Pancreas (tissue), 10 donors: ENCODE measurements at regions not wholly inside any gene's neighbourhood (a gene's known extent, or its start where the extent isn't known, plus 50 kb on each side); places are given as distances from the start of the nearest gene placed in this dataset.

Experiments used
- ATAC-seq, 4 donors: fragments of 200-7000 bp; cut with Tn5 transposase; one replicate each; pipeline versions ENCODE4 v1.8.0 to v1.9.1; 2020; ENCODE audit warnings: mild to moderate bottlenecking in 4 of 4, moderate library complexity in 4 of 4
- DNase-seq, 6 donors: peaks; one replicate each; pipeline ENCODE4 v3.0.0-alpha.2; 2020
- FAIRE-seq: peaks from 2 replicates; lab custom pipeline; 2012; peaks lifted over from hg19 to GRCh38; lab: Jason Lieb, UNC
- H3K27ac ChIP-seq, 4 donors: fragments of 200-600 bp; sonication (generic); 1 replicate in 3 of 4; 2 replicates in 1 of 4; pipeline versions ENCODE4 v1.5.0 to v1.8.0; 2020
- H3K27me3 ChIP-seq, 4 donors: fragments of 200-600 bp; one replicate each; pipeline ENCODE4 v1.8.0; 2021
- H3K36me3 ChIP-seq, 3 donors: fragments of 200-600 bp; sonication (generic) in 1 of 3; one replicate each; pipeline versions ENCODE4 v1.5.0 to v1.8.0; 2020 to 2021
- H3K4me1 ChIP-seq, 3 donors: fragments of 200-600 bp; one replicate each; pipeline ENCODE4 v1.8.0; 2021
- H3K4me3 ChIP-seq, 4 donors: fragments of 200-600 bp; sonication (generic) in 2 of 4; one replicate each; pipeline versions ENCODE4 v1.5.0 to v1.8.0; 2020 to 2021
- H3K9me3 ChIP-seq, 4 donors: fragments of 200-600 bp; one replicate each; pipeline ENCODE4 v1.8.0; 2021
- WGBS, 2 donors: extraction: QIAGEN DNeasy Blood & Tissue Kit; methylation state at CpG; one replicate each; pipeline ENCODE4 v1.1.7; 2013; 5-methylcytosine and 5-hydroxymethylcytosine counted together
- intact Hi-C, 3 donors: fragments of 100-400 bp; cut with DNase I; formaldehyde crosslinking; loops; one replicate each; pipeline versions ENCODE4 v1.11.1 to v1.14.2; 2022
- TF ChIP-seq, protein P1 (sequence below), 4 donors: fragments of 200-600 bp; sonication (generic) in 3 of 4; IDR thresholded peaks; one replicate each; pipeline versions ENCODE4 v1.5.0 to v1.8.0; 2021; ENCODE audit warnings: antibody characterized with exemption in 4 of 4
- donor health status: healthy with polysubstance abuse.
- donor health status: DM: no; HTN: no; CAD: no; lungs with moderate emphysema.
- donor health status: DM: no; HTN: no; CAD: no.
- donor health status: control.
- donor health status: control.
- donor health status: Bipolar disorder and iron deficiency.
- donor health status: DM: yes; HTN: yes; CAD: no.
- donor health status: DM: no; HTN: no; CAD: no.
- donor health status: DM: no; HTN: no; CAD: no.
- donor health status: DM: yes; HTN: yes; CAD: no.

DNA sequence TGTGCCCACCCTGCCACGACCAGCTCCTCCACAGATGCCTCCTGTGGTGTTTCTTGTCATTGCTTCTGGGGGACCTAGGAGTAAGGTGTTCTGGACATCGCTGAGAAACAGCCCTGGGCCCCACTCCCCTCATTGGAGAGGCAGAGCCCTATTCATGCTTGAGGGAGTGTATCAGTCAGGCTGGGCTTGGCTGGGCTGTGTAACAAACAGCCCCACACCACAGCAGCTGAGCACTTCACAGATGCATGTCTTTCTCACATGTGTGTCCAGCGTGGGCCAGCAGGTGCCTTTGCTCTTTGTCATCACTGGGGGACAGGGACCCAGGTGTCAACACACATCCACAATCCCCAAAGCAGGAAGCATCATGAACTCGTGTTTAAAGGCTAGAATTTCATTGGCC is 65.1 kb upstream of the FBRSL1 start:
- H3K36me3 ChIP-seq: no peaks in the 10 kb centered on the region
- intact Hi-C loops: no loop called here
- H3K9me3 ChIP-seq: no peaks in the 10 kb centered on the region
- TF ChIP-seq, protein P1, sequence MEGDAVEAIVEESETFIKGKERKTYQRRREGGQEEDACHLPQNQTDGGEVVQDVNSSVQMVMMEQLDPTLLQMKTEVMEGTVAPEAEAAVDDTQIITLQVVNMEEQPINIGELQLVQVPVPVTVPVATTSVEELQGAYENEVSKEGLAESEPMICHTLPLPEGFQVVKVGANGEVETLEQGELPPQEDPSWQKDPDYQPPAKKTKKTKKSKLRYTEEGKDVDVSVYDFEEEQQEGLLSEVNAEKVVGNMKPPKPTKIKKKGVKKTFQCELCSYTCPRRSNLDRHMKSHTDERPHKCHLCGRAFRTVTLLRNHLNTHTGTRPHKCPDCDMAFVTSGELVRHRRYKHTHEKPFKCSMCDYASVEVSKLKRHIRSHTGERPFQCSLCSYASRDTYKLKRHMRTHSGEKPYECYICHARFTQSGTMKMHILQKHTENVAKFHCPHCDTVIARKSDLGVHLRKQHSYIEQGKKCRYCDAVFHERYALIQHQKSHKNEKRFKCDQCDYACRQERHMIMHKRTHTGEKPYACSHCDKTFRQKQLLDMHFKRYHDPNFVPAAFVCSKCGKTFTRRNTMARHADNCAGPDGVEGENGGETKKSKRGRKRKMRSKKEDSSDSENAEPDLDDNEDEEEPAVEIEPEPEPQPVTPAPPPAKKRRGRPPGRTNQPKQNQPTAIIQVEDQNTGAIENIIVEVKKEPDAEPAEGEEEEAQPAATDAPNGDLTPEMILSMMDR (IDR thresholded peaks at IDR 0.05): no peak
- H3K4me1 ChIP-seq: peaks cover 7 to 19% (median 9%) of the 10 kb centered on the region in 3 donors
- H3K27me3 ChIP-seq: no peaks in the 10 kb centered on the region
- H3K27ac ChIP-seq: no peak overlapping the region
- 91 to 92% methylated on average over 4 of the region's 4 CpGs for WGBS, 2 donors
- ATAC-seq (no peak), FAIRE-seq (no peak), DNase-seq (no peak)
- no peak overlapping the region for H3K4me3 ChIP-seq

DNA sequence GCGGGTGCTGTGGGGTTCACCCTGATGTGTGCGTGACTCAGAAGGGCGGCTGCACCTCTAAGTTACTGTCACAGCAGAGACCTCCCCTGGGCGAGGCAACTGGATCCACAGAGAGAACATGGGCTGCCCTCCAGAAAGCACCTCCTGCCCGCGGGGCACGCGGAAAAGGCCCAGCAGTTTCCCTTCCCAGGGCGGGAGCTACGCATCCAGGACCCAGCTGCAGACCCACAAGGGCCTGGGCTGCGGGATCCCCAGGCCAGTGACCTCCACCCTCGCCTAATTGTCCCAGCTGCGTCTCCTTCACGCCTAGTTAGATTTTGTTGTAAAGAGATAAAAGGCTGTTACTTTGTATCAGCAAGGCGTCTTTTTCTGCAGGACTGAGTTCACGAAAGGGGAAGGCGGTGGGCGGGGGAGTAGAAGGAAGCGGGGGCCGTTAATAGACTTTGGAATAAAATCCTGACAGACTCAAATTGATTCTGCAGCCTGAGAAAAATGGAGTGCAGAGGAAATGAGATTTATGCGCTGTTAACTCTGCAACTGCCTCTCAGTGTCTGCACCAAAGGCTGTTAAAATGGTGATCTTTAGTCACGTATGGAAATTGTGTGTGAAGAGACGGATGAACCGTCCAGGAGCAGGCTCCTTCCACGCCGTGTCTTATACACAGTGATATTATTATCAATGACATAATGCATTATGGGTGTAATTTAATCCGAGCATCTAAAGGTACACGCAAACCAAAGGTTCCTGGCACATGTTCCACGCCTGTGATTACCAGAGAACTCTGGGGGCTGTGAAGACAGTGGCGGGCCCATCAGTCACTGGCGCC is 65.9 kb upstream of the FBRSL1 start:
- Histone ChIP-seq H3K4me1 (peaks cover 4 to 13% (median 7%) of the 10 kb centered on the region in 3 donors), H3K27ac (no peak overlapping the region), H3K9me3 (no peaks in the 10 kb centered on the region), H3K27me3 (no peaks in the 10 kb centered on the region), H3K4me3 (no peak overlapping the region), H3K36me3 (no peaks in the 10 kb centered on the region)
- TF ChIP-seq, protein P1 (IDR thresholded peaks at IDR 0.05): no peak
- WGBS, 2 donors: 79 to 81% methylated on average over 31 of the region's 31 CpGs
- intact Hi-C loops: no loop called here
- peak in 2 of 6 donors; percentile 20 to 65 for DNase-seq
- FAIRE-seq: no peak
- ATAC-seq: no peak

DNA sequence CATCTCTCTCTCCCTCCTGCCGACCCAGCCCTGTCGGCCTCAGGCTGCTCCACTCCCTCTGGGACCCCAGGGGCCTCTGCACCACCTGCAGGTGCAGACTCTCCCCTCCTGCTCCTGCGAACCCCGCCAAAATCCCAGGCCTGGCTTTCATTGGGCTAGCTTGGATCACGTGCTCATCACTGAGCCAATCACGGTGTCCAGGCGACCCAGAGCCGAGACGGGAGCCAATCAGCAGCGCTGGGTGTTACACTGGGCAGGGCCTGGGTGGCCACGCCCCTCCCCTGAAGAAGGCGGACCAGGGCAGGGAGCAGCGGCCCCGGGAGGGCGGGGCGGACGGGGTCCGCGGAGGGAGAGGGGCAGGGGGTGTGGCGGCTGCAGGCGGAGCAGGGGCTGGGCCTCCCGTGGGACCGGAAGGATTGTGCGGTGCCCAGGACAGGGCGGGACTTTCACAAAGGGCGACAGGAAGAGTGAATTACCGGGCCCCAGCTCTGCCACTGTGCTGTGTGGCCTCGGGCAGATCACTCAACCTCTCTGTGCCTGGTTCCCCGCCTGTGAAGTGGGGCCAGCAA is 66.6 kb upstream of the FBRSL1 start:
- ATAC-seq (no peak), FAIRE-seq (no peak), DNase-seq (peak in 2 of 6 donors; percentile 6 to 60)
- Histone ChIP-seq H3K36me3 (no peaks in the 10 kb centered on the region), H3K9me3 (no peaks in the 10 kb centered on the region), H3K4me3 (no peak overlapping the region), H3K27me3 (no peaks in the 10 kb centered on the region), H3K4me1 (peaks cover 4 to 6% (median 5%) of the 10 kb centered on the region in 3 donors), H3K27ac (no peak overlapping the region)
- TF ChIP-seq, protein P1 (IDR thresholded peaks at IDR 0.05): no peak
- 86 to 89% methylated on average over 29 of the region's 29 CpGs for WGBS, 2 donors
- intact Hi-C loops: no loop called here

DNA sequence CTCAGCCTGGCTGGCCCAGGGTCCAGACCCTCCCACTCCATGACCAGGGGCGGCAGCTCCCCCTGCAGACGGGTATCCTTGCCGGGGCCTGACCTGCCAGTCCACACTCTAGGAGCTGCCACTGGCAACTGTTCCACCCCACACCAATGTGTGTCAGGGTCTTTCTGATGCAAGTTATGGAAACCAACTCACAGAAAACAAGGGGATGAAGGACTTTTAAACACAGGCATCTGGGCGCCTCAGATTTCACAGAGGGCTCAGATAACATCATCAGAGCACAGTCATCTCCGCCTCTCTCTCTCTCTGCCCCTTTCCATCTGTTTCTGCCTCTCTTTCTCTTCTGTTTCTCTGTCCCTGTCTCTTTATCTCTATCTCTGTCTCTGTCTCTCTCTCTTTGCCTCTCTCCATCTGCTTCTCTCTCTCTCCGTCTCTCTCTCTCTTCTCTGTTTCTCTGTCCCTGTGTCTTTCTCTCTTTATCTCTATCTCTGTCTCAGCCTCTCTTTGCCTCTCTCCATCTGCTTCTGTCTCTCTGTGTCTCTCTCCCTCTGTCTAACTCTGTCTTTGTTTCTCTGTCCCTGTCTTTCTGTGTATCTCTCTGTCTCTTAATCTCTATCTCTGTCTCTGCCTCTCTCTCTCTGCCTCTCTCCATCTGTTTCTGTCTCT is 67.4 kb upstream of the FBRSL1 start:
- H3K27me3 ChIP-seq: no peaks in the 10 kb centered on the region
- FAIRE-seq: no peak
- no peaks in the 10 kb centered on the region for H3K36me3 ChIP-seq
- intact Hi-C loops: no loop called here
- DNase-seq: peak in 1 of 6 donors; percentile 58
- ATAC-seq: no peak
- H3K4me1 ChIP-seq: no peaks in the 10 kb centered on the region
- H3K9me3 ChIP-seq: no peaks in the 10 kb centered on the region
- TF ChIP-seq, protein P1 (IDR thresholded peaks at IDR 0.05): no peak
- 68 to 75% methylated on average over 6 of the region's 6 CpGs for WGBS, 2 donors
- H3K27ac ChIP-seq: no peak overlapping the region
- no peak overlapping the region for H3K4me3 ChIP-seq
